Esophagus squamous epithelium (tissue), 4 donors: ENCODE measurements at regions not wholly inside any gene's neighbourhood (a gene's known extent, or its start where the extent isn't known, plus 50 kb on each side); places are given as distances from the start of the nearest gene placed in this dataset.

Source experiments
- CTCF ChIP-seq, 6 experiments: fragments of 450-650 bp in 4 of 6; fragments of 200-600 bp in 2 of 6; sonication (generic) in 2 of 6; IDR thresholded peaks; one replicate each; pipeline ENCODE4 v1.5.1; 2016 to 2019; ENCODE audit warnings: antibody characterized with exemption in 6 of 6, mild to moderate bottlenecking in 4 of 6, moderate library complexity in 4 of 6
- POLR2A ChIP-seq, 4 donors: fragments of 450-650 bp; IDR thresholded peaks; one replicate each; pipeline ENCODE4 v1.6.1; 2017; ENCODE audit warnings: antibody characterized with exemption in 4 of 4, mild to moderate bottlenecking in 4 of 4, moderate library complexity in 3 of 4

- TF ChIP-seq CTCF (IDR thresholded peaks at IDR 0.05) (no peak), POLR2A (IDR thresholded peaks at IDR 0.05) (no peak)
These were observed 873.5 kb downstream of the EPHA7 start for GRCh38 chr6:92545861-92546260.
